ENCODE measurements at regions not wholly inside any gene's neighbourhood (a gene's known extent, or its start where the extent isn't known, plus 50 kb on each side); places are given as distances from the start of the nearest gene placed in this dataset.

GRCh38 chr1:213573648-213574009 lies 414.1 kb upstream of the PROX1 start:
- Histone ChIP-seq H3K27me3 (ENCODE audit: insufficient read depth, low read depth, low read length) (no peaks in the 10 kb centered on the region), H2AFZ (ENCODE audit: low read depth, low read length) (no peak overlapping the region), H3K4me2 (ENCODE audit: low read length) (no peak overlapping the region), H3K27ac (ENCODE audit: low read length) (no peak overlapping the region), H3K9me2 (ENCODE audit: insufficient read depth, low read length) (no peaks in the 10 kb centered on the region), H3K36me3 (ENCODE audit: insufficient read depth, low read length) (no peaks in the 10 kb centered on the region), H4K20me1 (ENCODE audit: insufficient read depth) (no peaks in the 10 kb centered on the region), H3K9ac (ENCODE audit: low read length) (no peak overlapping the region), H3K79me2 (replicated peaks; ENCODE audit: insufficient read depth, low read length) (no peaks in the 10 kb centered on the region), H3F3A (ENCODE audit: insufficient read depth, low read length, poor library complexity, severe bottlenecking) (no peaks in the 10 kb centered on the region), H3K4me3 (ENCODE audit: low read length) (no peak overlapping the region), H3K9me3 (ENCODE audit: low read length) (no peaks in the 10 kb centered on the region)
- TF ChIP-seq REST (IDR thresholded peaks at IDR 0.05; ENCODE audit: borderline replicate concordance) (no peak), SMC3 (conservative IDR thresholded peaks at IDR 0.05; ENCODE audit: poor library complexity) (no peak), CTCF (IDR thresholded peaks at IDR 0.05; ENCODE audit: poor library complexity, severe bottlenecking) (no peak), TAF1 (IDR thresholded peaks at IDR 0.05; ENCODE audit: low read depth) (no peak), RAD21 (conservative IDR thresholded peaks at IDR 0.05) (no peak), EZH2 (IDR thresholded peaks at IDR 0.05; ENCODE audit: borderline replicate concordance, insufficient read depth, low read length, poor library complexity, severe bottlenecking) (no peak), POLR2AphosphoS5 (IDR thresholded peaks at IDR 0.05) (no peak)

- Histone ChIP-seq H3F3A (ENCODE audit: insufficient read depth, low read length, poor library complexity, severe bottlenecking) (no peaks in the 10 kb centered on the region), H2AFZ (ENCODE audit: low read depth, low read length) (no peak overlapping the region)
Measured at GRCh38 chr1:213582976-213583567, 404.7 kb upstream of the PROX1 start.

More at GRCh38 chr1:213582976-213583567, 404.7 kb upstream of the PROX1 start:
- no peaks in the 10 kb centered on the region for H3K27me3 ChIP-seq (ENCODE audit: insufficient read depth, low read depth, low read length)
- H3K27ac ChIP-seq (ENCODE audit: low read length) = no peak overlapping the region
- no peak overlapping the region for H3K9ac ChIP-seq (ENCODE audit: low read length)
- H3K4me2 ChIP-seq (ENCODE audit: low read length) = no peak overlapping the region
- no peaks in the 10 kb centered on the region for H3K36me3 ChIP-seq (ENCODE audit: insufficient read depth, low read length)
- H3K79me2 ChIP-seq (replicated peaks; ENCODE audit: insufficient read depth, low read length) = no peaks in the 10 kb centered on the region
- no peaks in the 10 kb centered on the region for H4K20me1 ChIP-seq (ENCODE audit: insufficient read depth)
- no peaks in the 10 kb centered on the region for H3K9me2 ChIP-seq (ENCODE audit: insufficient read depth, low read length)
- H3K9me3 ChIP-seq (ENCODE audit: low read length) = no peaks in the 10 kb centered on the region
- no peak overlapping the region for H3K4me3 ChIP-seq (ENCODE audit: low read length)
- TF ChIP-seq SMC3 (conservative IDR thresholded peaks at IDR 0.05; ENCODE audit: poor library complexity) (no peak), RAD21 (conservative IDR thresholded peaks at IDR 0.05) (no peak), EP300 (conservative IDR thresholded peaks at IDR 0.05; ENCODE audit: poor library complexity, severe bottlenecking) (no peak), TAF1 (IDR thresholded peaks at IDR 0.05; ENCODE audit: low read depth) (no peak), REST (IDR thresholded peaks at IDR 0.05; ENCODE audit: borderline replicate concordance) (no peak), MXI1 (conservative IDR thresholded peaks at IDR 0.05; ENCODE audit: poor library complexity, severe bottlenecking) (no peak)
